ENCODE measurements at regions not wholly inside any gene's neighbourhood (a gene's known extent, or its start where the extent isn't known, plus 50 kb on each side); places are given as distances from the start of the nearest gene placed in this dataset.
"Not testable (repeated sequence)": the region's sequence is repeated elsewhere in the genome, so short reads cannot be mapped to it uniquely, and the experiment has no call there.

GRCh38 chr1:38608202-38608864, 251.2 kb downstream of the RRAGC start:
- peak; percentile 37 for DNase-seq

GRCh38 chr1:38607526-38607925, 252.0 kb downstream of the RRAGC start:
- DNase-seq, result no peak

GRCh38 chr1:38605063-38605462, 254.5 kb downstream of the RRAGC start:
- no peak for DNase-seq

GRCh38 chr1:38603907-38604306, 255.7 kb downstream of the RRAGC start:
- no peak for DNase-seq

- no peak for DNase-seq
Observed at GRCh38 chr1:38600905-38601304, 258.7 kb downstream of the RRAGC start.

- DNase-seq, result no peak
Observed at GRCh38 chr1:38600286-38600685, 259.3 kb downstream of the RRAGC start.

- DNase-seq, result no peak
Observed at GRCh38 chr1:38598118-38598517, 261.5 kb downstream of the RRAGC start.

- no peak for DNase-seq
Observed at GRCh38 chr1:38589036-38589435, 270.5 kb downstream of the RRAGC start.

GRCh38 chr1:38587766-38588165, 271.8 kb downstream of the RRAGC start:
- no peak for DNase-seq

- peak; percentile 22 for DNase-seq
Observed at GRCh38 chr1:38586993-38587646, 272.5 kb downstream of the RRAGC start.

- no peak for DNase-seq
Observed at GRCh38 chr1:38585971-38586370, 273.6 kb downstream of the RRAGC start.

GRCh38 chr1:38585460-38585859, 274.1 kb downstream of the RRAGC start:
- no peak for DNase-seq

- DNase-seq, result no peak
Observed at GRCh38 chr1:38584448-38585355, 274.9 kb downstream of the RRAGC start.

- DNase-seq, result not testable (repeated sequence)
Observed at GRCh38 chr1:38583287-38583686, 276.3 kb downstream of the RRAGC start.

GRCh38 chr1:38581396-38581795, 278.2 kb downstream of the RRAGC start:
- DNase-seq, result no peak

- no peak for DNase-seq
Observed at GRCh38 chr1:38580594-38580993, 279.0 kb downstream of the RRAGC start.

GRCh38 chr1:38579056-38579455, 280.5 kb downstream of the RRAGC start:
- DNase-seq, result no peak

GRCh38 chr1:38578271-38578951, 281.2 kb downstream of the RRAGC start:
- no peak for DNase-seq

GRCh38 chr1:38577937-38578270, 281.7 kb downstream of the RRAGC start:
- no peak for DNase-seq

- DNase-seq, result no peak
Observed at GRCh38 chr1:38577385-38577784, 282.2 kb downstream of the RRAGC start.

GRCh38 chr1:38576241-38576640, 283.3 kb downstream of the RRAGC start:
- no peak for DNase-seq

- DNase-seq, result peak; percentile 46
Observed at GRCh38 chr1:38571726-38572125, 287.8 kb downstream of the RRAGC start.

GRCh38 chr1:38570657-38570975, 289.0 kb downstream of the RRAGC start:
- no peak for DNase-seq

Measured in midbrain (tissue), 1 donor.